H1 (cell line): ENCODE measurements at regions not wholly inside any gene's neighbourhood (a gene's known extent, or its start where the extent isn't known, plus 50 kb on each side); places are given as distances from the start of the nearest gene placed in this dataset.

Experiments used
- CTCF ChIA-PET: fragments of 300-600 bp; sonication (Branson Sonifier 250); formaldehyde crosslinking; loops from one replicate; lab custom pipeline; 2021; ENCODE audit not compliant: partially characterized antibody; lab: Charles Lee
- POLR2A ChIA-PET: fragments of 300-600 bp; sonication (Branson Sonifier 250); formaldehyde crosslinking; loops from one replicate; lab custom pipeline; 2021; ENCODE audit warnings: inconsistent platforms; ENCODE audit not compliant: partially characterized antibody; lab: Charles Lee
- DNase-seq, 2 experiments: peaks; one replicate each; pipeline versions ENCODE4 v3.0.0 to v3.0.0-alpha.2; 2010 to 2022; ENCODE audit warnings: low spot score in 2 of 2, low read depth in 1 of 2, mixed read lengths in 1 of 2
- FAIRE-seq: peaks from 2 replicates; lab custom pipeline; 2011; peaks lifted over from hg19 to GRCh38; lab: Jason Lieb, UNC
- H2AFZ ChIP-seq: 2 replicates; pipeline ENCODE4 v1.8.1; 2012; ENCODE audit warnings: low read length, inconsistent platforms
- H2AK5ac ChIP-seq: 2 replicates; pipeline ENCODE4 v1.6.1; 2013; ENCODE audit warnings: low read depth, low read length
- H2BK120ac ChIP-seq: replicated peaks from 2 replicates; pipeline ENCODE3; 2013; ENCODE audit warnings: low read depth, low read length, inconsistent platforms
- H2BK12ac ChIP-seq: 2 replicates; pipeline ENCODE4 v1.6.1; 2013; ENCODE audit warnings: low read depth, low read length
- H2BK15ac ChIP-seq: 2 replicates; pipeline ENCODE4 v1.6.1; 2013; ENCODE audit warnings: low read length
- H2BK20ac ChIP-seq: 2 replicates; pipeline ENCODE4 v1.6.1; 2013; ENCODE audit warnings: low read length
- H2BK5ac ChIP-seq: 2 replicates; pipeline ENCODE4 v1.6.1; 2013; ENCODE audit warnings: low read depth, low read length
- H3K14ac ChIP-seq: 2 replicates; pipeline ENCODE4 v1.6.1; 2013; ENCODE audit warnings: inconsistent platforms; ENCODE audit not compliant: insufficient read length
- H3K18ac ChIP-seq: 2 replicates; pipeline ENCODE4 v1.6.1; 2013; ENCODE audit warnings: low read length; ENCODE audit errors: extremely low read depth
- H3K23ac ChIP-seq: 2 replicates; pipeline ENCODE4 v1.6.1; 2013; ENCODE audit warnings: inconsistent platforms; ENCODE audit not compliant: insufficient read length
- H3K23me2 ChIP-seq: 2 replicates; pipeline ENCODE4 v1.6.1; 2013; ENCODE audit warnings: low read depth, low read length
- H3K27ac ChIP-seq: 2 replicates; pipeline ENCODE4 v1.6.1; 2011; ENCODE audit warnings: low read depth, low read length, inconsistent platforms
- H3K27me3 ChIP-seq, 4 experiments: replicated peaks in 1 of 4; 1 replicate in 1 of 4; 2 replicates in 3 of 4; pipeline versions ENCODE4 v1.6.1 to v1.8.1; 2011 to 2013; ENCODE audit warnings: low read length in 3 of 4, mild to moderate bottlenecking in 3 of 4, inconsistent platforms in 2 of 4, mixed read lengths in 2 of 4, moderate library complexity in 1 of 4; ENCODE audit not compliant: control insufficient read depth in 3 of 4, insufficient read depth in 3 of 4; ENCODE audit errors: extremely low read depth in 1 of 4
- H3K36me3 ChIP-seq, 4 experiments: 2 replicates each; pipeline versions ENCODE4 v1.6.1 to v1.8.1; 2011 to 2013; ENCODE audit warnings: mild to moderate bottlenecking in 4 of 4, low read length in 3 of 4, moderate library complexity in 2 of 4, control low read depth in 1 of 4, inconsistent platforms in 1 of 4; ENCODE audit not compliant: insufficient read depth in 4 of 4, control insufficient read depth in 2 of 4
- H3K4ac ChIP-seq: replicated peaks from 2 replicates; pipeline ENCODE3; 2013; ENCODE audit warnings: low read length, low read depth, mixed read lengths, inconsistent platforms; ENCODE audit not compliant: insufficient read length
- H3K4me1 ChIP-seq, 4 experiments: replicated peaks in 1 of 4; 1 replicate in 1 of 4; 2 replicates in 3 of 4; pipeline versions ENCODE4 v1.6.1 to v1.8.1; 2011 to 2013; ENCODE audit warnings: low read length in 3 of 4, inconsistent platforms in 2 of 4, mixed read lengths in 1 of 4; ENCODE audit not compliant: insufficient read depth in 4 of 4, control insufficient read depth in 3 of 4
- H3K4me2 ChIP-seq, 2 experiments: 2 replicates each; pipeline versions ENCODE4 v1.6.1 to v1.8.1; 2011 to 2013; ENCODE audit warnings: low read depth in 2 of 2, low read length in 2 of 2, control low read depth in 1 of 2, inconsistent platforms in 1 of 2, mild to moderate bottlenecking in 1 of 2; ENCODE audit not compliant: insufficient read depth in 1 of 2
- H3K4me3 ChIP-seq, 4 experiments: fragments of 200-600, 300-600 bp in 1 of 4; sonication (generic), shearing (Covaris generic), sonication (Bioruptor Twin) in 1 of 4; 2 replicates each; pipeline versions ENCODE4 v1.5.1 to v1.8.1; 2011 to 2016; ENCODE audit warnings: low read length in 4 of 4, low read depth in 3 of 4, control low read depth in 2 of 4, inconsistent platforms in 2 of 4, mild to moderate bottlenecking in 2 of 4, mixed read lengths in 1 of 4, moderate library complexity in 1 of 4; ENCODE audit not compliant: insufficient read depth in 2 of 4; ENCODE audit errors: extremely low read depth in 1 of 4
- H3K56ac ChIP-seq: replicated peaks from 2 replicates; pipeline ENCODE3; 2013; ENCODE audit warnings: low read depth, mild to moderate bottlenecking, mixed read lengths, low read length, inconsistent platforms; ENCODE audit not compliant: insufficient read length
- H3K79me1 ChIP-seq: 2 replicates; pipeline ENCODE4 v1.6.1; 2013; ENCODE audit warnings: low read depth, low read length, control low read depth
- H3K79me2 ChIP-seq, 2 experiments: 2 replicates each; pipeline versions ENCODE4 v1.6.1 to v1.8.1; 2012 to 2013; ENCODE audit warnings: low read length in 2 of 2, mild to moderate bottlenecking in 2 of 2, inconsistent platforms in 1 of 2; ENCODE audit not compliant: insufficient read depth in 2 of 2, control insufficient read depth in 1 of 2
- H3K9ac ChIP-seq, 4 experiments: replicated peaks in 1 of 4; 1 replicate in 1 of 4; 2 replicates in 3 of 4; pipeline versions ENCODE4 v1.6.1 to v1.8.1; 2011 to 2013; ENCODE audit warnings: low read depth in 3 of 4, low read length in 3 of 4, control low read depth in 2 of 4, mild to moderate bottlenecking in 2 of 4, moderate library complexity in 2 of 4, inconsistent platforms in 1 of 4; ENCODE audit errors: extremely low read depth in 1 of 4
- H3K9me3 ChIP-seq, 2 experiments: 2 replicates each; pipeline versions ENCODE4 v1.6.1 to v1.8.1; 2012 to 2013; ENCODE audit warnings: mild to moderate bottlenecking in 2 of 2, moderate library complexity in 2 of 2, control low read depth in 1 of 2, inconsistent platforms in 1 of 2, low read depth in 1 of 2, low read length in 1 of 2, mixed read lengths in 1 of 2; ENCODE audit not compliant: insufficient read depth in 2 of 2
- H4K20me1 ChIP-seq, 2 experiments: replicated peaks in 1 of 2; 2 replicates each; pipeline versions ENCODE3 to v1.8.1; 2011 to 2013; ENCODE audit warnings: inconsistent platforms in 2 of 2, low read length in 2 of 2, mild to moderate bottlenecking in 1 of 2; ENCODE audit not compliant: insufficient read depth in 2 of 2, control insufficient read depth in 1 of 2
- H4K5ac ChIP-seq: 2 replicates; pipeline ENCODE4 v1.6.1; 2013; ENCODE audit warnings: low read length, low read depth, mixed read lengths, inconsistent platforms; ENCODE audit not compliant: insufficient read length
- H4K8ac ChIP-seq: 2 replicates; pipeline ENCODE4 v1.8.0; 2013; ENCODE audit warnings: mild to moderate bottlenecking, moderate library complexity, low read length, inconsistent platforms; ENCODE audit not compliant: insufficient read depth; ENCODE audit errors: extremely low read depth
- H4K91ac ChIP-seq: replicated peaks from 2 replicates; pipeline ENCODE3; 2013; ENCODE audit warnings: low read length, mixed read lengths, inconsistent platforms; ENCODE audit not compliant: insufficient read length
- HDAC2 ChIP-seq, 2 experiments: fragments of 300-600 bp in 1 of 2; sonication (generic) in 1 of 2; IDR thresholded peaks; 2 replicates each; pipeline ENCODE4 v1.6.1; 2011 to 2012; ENCODE audit warnings: low read depth in 2 of 2, low read length in 2 of 2, mild to moderate bottlenecking in 2 of 2, moderate library complexity in 2 of 2, borderline replicate concordance in 1 of 2, inconsistent platforms in 1 of 2
- JUN ChIP-seq: IDR thresholded peaks from 2 replicates; pipeline ENCODE4 v1.6.1; 2011; ENCODE audit warnings: low read depth, mild to moderate bottlenecking, improper control_type of control experiment, low read length
- KDM1A ChIP-seq: fragments of 200-600, 300-600 bp; sonication (generic); IDR thresholded peaks from 2 replicates; pipeline ENCODE4 v1.7.1; 2016; ENCODE audit warnings: mild to moderate bottlenecking, low read length, borderline replicate concordance
- PHF8 ChIP-seq: fragments of 200-600 bp; sonication (generic); conservative IDR thresholded peaks from 2 replicates; pipeline ENCODE4 v1.7.1; 2012; ENCODE audit warnings: low read depth, mild to moderate bottlenecking, inconsistent platforms, low read length, moderate library complexity
- POLR2A ChIP-seq, 2 experiments: IDR thresholded peaks; 1 replicate in 1 of 2; 2 replicates in 1 of 2; pipeline ENCODE4 v1.6.1; 2011; ENCODE audit warnings: low read depth in 2 of 2, low read length in 2 of 2, mild to moderate bottlenecking in 2 of 2; ENCODE audit errors: control extremely low read depth in 1 of 2
- SIX5 ChIP-seq: IDR thresholded peaks from 2 replicates; pipeline ENCODE4 v1.6.1; 2011; ENCODE audit warnings: mild to moderate bottlenecking, low read depth, low read length
- SP2 ChIP-seq: IDR thresholded peaks from 2 replicates; pipeline ENCODE4 v1.6.1; 2012; ENCODE audit warnings: mild to moderate bottlenecking, low read length, inconsistent platforms
- SP4 ChIP-seq: IDR thresholded peaks from 2 replicates; pipeline ENCODE4 v1.6.1; 2012; ENCODE audit warnings: low read length, inconsistent platforms
- TAF1 ChIP-seq: IDR thresholded peaks from 2 replicates; pipeline ENCODE4 v1.6.1; 2011; ENCODE audit warnings: mild to moderate bottlenecking, low read depth, low read length
- TCF12 ChIP-seq: IDR thresholded peaks from 2 replicates; pipeline ENCODE4 v1.6.1; 2011; ENCODE audit warnings: low read depth, mild to moderate bottlenecking, low read length
- YY1 ChIP-seq: IDR thresholded peaks from 2 replicates; pipeline ENCODE4 v1.6.1; 2011; ENCODE audit warnings: low read depth, mild to moderate bottlenecking, low read length
- ZNF274 ChIP-seq: IDR thresholded peaks from 2 replicates; pipeline ENCODE4 v1.7.0; 2012; ENCODE audit warnings: low read length, borderline replicate concordance; ENCODE audit errors: extremely low read depth
- whole genome bisulfite sequencing, 2 experiments: shearing (Covaris generic) in 1 of 2; methylation state at CpG; one replicate each; pipeline versions ENCODE4 v1.1.6 to v1.1.7; 2013 to 2015; ENCODE audit warnings: low lambda C conversion rate in 2 of 2, mixed read lengths in 2 of 2, inconsistent platforms in 1 of 2, low coverage in 1 of 2, missing lambda C conversion rate in 1 of 2; ENCODE audit not compliant: insufficient replicate concordance in 2 of 2, insufficient coverage in 1 of 2, insufficient read length in 1 of 2; ENCODE audit errors: extremely low coverage in 1 of 2, missing lambda C conversion rate in 1 of 2; 5-methylcytosine and 5-hydroxymethylcytosine counted together

DNA sequence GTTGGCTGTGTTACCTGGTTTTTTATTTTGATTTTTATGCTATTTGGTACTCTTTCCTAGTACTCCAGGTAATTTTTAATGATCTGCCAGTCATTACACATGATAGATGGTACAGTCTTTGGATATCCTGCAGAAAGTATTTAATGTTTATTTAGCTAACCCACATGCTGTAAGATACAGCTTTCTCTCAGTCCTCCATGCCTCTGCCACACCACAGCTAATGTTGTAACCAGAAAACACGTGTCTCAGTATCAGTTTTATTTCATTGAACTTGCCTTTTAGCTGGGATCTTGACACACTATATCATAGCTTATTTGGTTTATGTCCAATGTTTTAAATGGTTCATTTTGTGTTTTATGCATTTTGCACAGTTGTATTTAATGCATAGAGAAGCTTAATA, 1648.4 kb downstream of the KCNT2 start:
- Histone ChIP-seq H3K27me3 (no peaks in the 10 kb centered on the region), H3K4ac (no peak overlapping the region), H2AFZ (no peak overlapping the region), H4K8ac (no peak overlapping the region), H3K56ac (no peak overlapping the region), H3K4me2 (no peak overlapping the region), H2BK120ac (no peak overlapping the region), H3K9ac (no peak overlapping the region), H2BK5ac (no peak overlapping the region), H2AK5ac (no peak overlapping the region), H3K4me1 (no peaks in the 10 kb centered on the region), H3K36me3 (no peaks in the 10 kb centered on the region), H3K4me3 (no peak overlapping the region), H3K79me2 (no peaks in the 10 kb centered on the region), H3K9me3 (no peaks in the 10 kb centered on the region), H2BK20ac (no peak overlapping the region), H3K23ac (no peak overlapping the region), H3K23me2 (no peaks in the 10 kb centered on the region), H2BK15ac (no peak overlapping the region), H3K18ac (no peak overlapping the region), H4K91ac (no peak overlapping the region), H4K5ac (no peak overlapping the region), H3K27ac (no peak overlapping the region), H3K79me1 (no peaks in the 10 kb centered on the region), H2BK12ac (no peak overlapping the region), H3K14ac (no peak overlapping the region), H4K20me1 (no peaks in the 10 kb centered on the region)
- no peak for TF ChIP-seq SIX5
- TF ChIP-seq PHF8 = no peak
- no peak for TF ChIP-seq JUN
- TF ChIP-seq POLR2A (IDR thresholded peaks at IDR 0.05; ENCODE audit: control extremely low read depth in 1 of 2, low read depth in 2 of 2, low read length in 2 of 2) = no peak
- TF ChIP-seq SP2 = no peak
- TF ChIP-seq SP4 = no peak
- TF ChIP-seq ZNF274 = no peak
- TF ChIP-seq TAF1 = no peak
- no peak for TF ChIP-seq HDAC2 (IDR thresholded peaks at IDR 0.05; ENCODE audit: borderline replicate concordance in 1 of 2, low read depth in 2 of 2, low read length in 2 of 2)
- no peak for TF ChIP-seq TCF12
- no peak for TF ChIP-seq KDM1A
- TF ChIP-seq YY1 = no peak
- 76% methylated on average over 1 of the region's 1 CpG; no CpG with 5 or more reads in 1 of the 2 experiments for WGBS, 2 experiments
- ChIA-PET CTCF (interaction anchor here (0.8 to 1.0 kb wide), 2 partner anchors 20 to 55 kb away, joined by 3 read pairs; no protein-coding TSS in a partner anchor), POLR2A (no interaction called here)
- FAIRE-seq (no peak), DNase-seq (no peak)
